ENCODE measurements at regions not wholly inside any gene's neighbourhood (a gene's known extent, or its start where the extent isn't known, plus 50 kb on each side); places are given as distances from the start of the nearest gene placed in this dataset.
"Not testable (repeated sequence)": the region's sequence is repeated elsewhere in the genome, so short reads cannot be mapped to it uniquely, and the experiment has no call there.

DNA sequence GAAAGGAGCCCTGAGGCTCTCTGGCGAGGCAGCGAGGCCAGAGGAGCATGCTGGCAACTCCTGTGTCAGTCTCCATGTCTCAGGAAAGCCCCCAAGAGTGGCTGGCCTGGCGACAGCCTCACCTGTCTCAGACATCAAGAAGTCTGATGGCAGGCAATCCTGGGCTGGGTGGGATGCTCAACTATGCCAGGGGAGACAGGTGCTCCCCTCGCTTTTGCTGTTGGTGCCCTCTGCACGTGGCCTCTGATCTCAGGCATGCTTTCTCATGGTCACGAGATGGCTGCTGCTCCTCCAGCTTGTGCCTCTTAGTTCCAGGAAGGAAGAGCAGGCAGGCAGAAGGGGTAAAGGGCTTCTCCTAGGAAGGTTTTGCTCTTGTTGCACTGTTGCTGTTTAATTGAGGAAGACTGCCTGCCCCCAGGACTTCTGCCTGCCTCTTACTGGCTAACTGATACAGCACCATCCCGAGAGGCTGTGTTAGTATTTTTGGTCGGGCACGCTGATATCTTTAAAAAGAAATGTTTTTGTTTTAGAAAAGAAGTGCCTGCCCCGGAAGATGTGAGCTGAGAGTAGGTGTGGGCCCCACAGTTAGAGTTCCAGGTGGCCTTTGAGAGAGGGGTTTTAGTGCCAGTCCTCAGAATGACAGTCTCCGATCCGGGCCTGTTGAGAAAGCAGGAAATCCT lies 344.8 kb upstream of the HS6ST1 start:
- no peak for DNase-seq
- Histone ChIP-seq H3K36me3 (ENCODE audit: control insufficient read depth, insufficient read depth, low read length) (no peaks in the 10 kb centered on the region), H3K9me3 (ENCODE audit: control insufficient read depth, low read length) (no peaks in the 10 kb centered on the region), H3K4me1 (ENCODE audit: control insufficient read depth, insufficient read depth, low read length, poor library complexity, severe bottlenecking) (no peaks in the 10 kb centered on the region), H3K27ac (ENCODE audit: insufficient read depth, low read length, poor library complexity, severe bottlenecking) (no peak overlapping the region), H3K27me3 (replicated peaks; ENCODE audit: control insufficient read depth, insufficient read depth, low read length, poor library complexity, severe bottlenecking) (no peaks in the 10 kb centered on the region), H3K4me3 (ENCODE audit: insufficient read depth, low read depth, low read length, poor library complexity, severe bottlenecking) (no peak overlapping the region)

DNA sequence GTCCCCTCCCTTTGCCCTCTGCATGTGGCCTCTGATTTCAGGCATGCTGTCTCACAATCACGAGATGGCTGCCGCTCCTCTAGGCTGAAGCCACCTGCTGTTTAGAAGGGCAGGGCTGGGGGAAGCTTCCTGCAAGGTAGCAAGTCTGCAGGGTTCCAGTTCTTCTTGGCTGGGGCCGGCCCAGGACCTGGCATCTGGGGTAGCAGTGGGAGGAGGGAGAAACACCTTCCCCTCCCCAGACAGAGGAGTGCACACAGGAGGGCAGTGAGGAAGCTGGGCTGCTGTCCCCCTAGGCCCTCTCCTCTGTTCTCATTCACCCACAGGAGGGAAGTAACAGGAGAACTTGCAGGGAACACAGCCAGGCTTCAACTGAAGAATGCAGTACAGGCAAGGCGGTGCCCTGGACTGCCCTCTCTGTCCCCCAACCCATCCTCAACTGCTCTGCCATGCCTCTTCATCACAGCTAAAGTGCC lies 345.9 kb upstream of the HS6ST1 start:
- Histone ChIP-seq H3K4me1 (ENCODE audit: control insufficient read depth, insufficient read depth, low read length, poor library complexity, severe bottlenecking) (no peaks in the 10 kb centered on the region), H3K4me3 (ENCODE audit: insufficient read depth, low read depth, low read length, poor library complexity, severe bottlenecking) (no peak overlapping the region), H3K36me3 (ENCODE audit: control insufficient read depth, insufficient read depth, low read length) (no peaks in the 10 kb centered on the region), H3K27ac (ENCODE audit: insufficient read depth, low read length, poor library complexity, severe bottlenecking) (no peak overlapping the region), H3K27me3 (replicated peaks; ENCODE audit: control insufficient read depth, insufficient read depth, low read length, poor library complexity, severe bottlenecking) (no peaks in the 10 kb centered on the region), H3K9me3 (ENCODE audit: control insufficient read depth, low read length) (no peaks in the 10 kb centered on the region)
- DNase-seq = no peak

DNA sequence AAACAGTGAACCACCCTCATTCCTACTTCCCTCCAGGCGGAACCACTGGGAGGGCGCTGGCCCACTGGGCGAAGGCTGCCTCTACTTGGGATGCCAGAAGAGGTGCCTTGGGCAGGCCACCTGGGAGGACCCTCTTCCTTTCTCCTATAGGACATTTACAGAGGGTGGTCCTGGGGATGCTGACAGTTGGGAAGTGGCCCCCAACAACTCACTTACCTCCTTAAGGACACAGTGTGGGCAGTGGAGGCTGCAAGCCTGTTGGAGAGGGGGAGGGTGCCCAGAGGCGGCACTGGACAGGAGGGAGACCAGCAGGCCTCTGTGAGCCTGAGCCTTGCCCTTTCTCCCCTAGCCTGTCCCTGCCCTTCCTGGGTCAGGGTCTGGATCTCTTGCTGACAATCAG lies 346.4 kb upstream of the HS6ST1 start:
- H3K27me3 ChIP-seq (replicated peaks; ENCODE audit: control insufficient read depth, insufficient read depth, low read length, poor library complexity, severe bottlenecking) = no peaks in the 10 kb centered on the region

DNA sequence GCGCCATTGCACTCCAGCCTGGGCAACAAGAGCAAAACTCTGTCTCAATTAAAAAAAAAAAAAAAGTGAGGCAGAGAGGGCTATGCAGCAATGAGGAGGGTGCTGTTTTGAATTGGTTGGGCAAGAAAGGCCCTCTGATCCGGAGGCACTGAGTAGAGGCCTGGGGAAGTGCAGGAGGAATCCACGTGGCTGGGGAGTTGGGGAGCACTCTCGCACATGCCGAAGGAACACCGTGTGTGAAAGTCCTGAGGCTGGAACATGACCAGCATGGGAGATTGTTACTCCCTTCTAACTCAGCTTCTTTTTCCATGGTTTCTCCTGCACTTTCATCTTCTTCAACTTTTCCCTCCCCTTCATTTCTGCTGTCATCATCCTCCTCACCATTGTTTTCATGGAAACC lies 347.9 kb upstream of the HS6ST1 start:
- Histone ChIP-seq H3K27ac (ENCODE audit: insufficient read depth, low read length, poor library complexity, severe bottlenecking) (no peak overlapping the region), H3K36me3 (ENCODE audit: control insufficient read depth, insufficient read depth, low read length) (no peaks in the 10 kb centered on the region), H3K9me3 (ENCODE audit: control insufficient read depth, low read length) (no peaks in the 10 kb centered on the region), H3K4me3 (ENCODE audit: insufficient read depth, low read depth, low read length, poor library complexity, severe bottlenecking) (no peak overlapping the region), H3K4me1 (ENCODE audit: control insufficient read depth, insufficient read depth, low read length, poor library complexity, severe bottlenecking) (no peaks in the 10 kb centered on the region), H3K27me3 (replicated peaks; ENCODE audit: control insufficient read depth, insufficient read depth, low read length, poor library complexity, severe bottlenecking) (no peaks in the 10 kb centered on the region)
- no peak for DNase-seq

More for the DNA sequence above, 346.4 kb upstream of the HS6ST1 start:
- no peaks in the 10 kb centered on the region for H3K36me3 ChIP-seq (ENCODE audit: control insufficient read depth, insufficient read depth, low read length)
- no peak overlapping the region for H3K27ac ChIP-seq (ENCODE audit: insufficient read depth, low read length, poor library complexity, severe bottlenecking)
- no peak for DNase-seq
- no peak overlapping the region for H3K4me3 ChIP-seq (ENCODE audit: insufficient read depth, low read depth, low read length, poor library complexity, severe bottlenecking)
- H3K9me3 ChIP-seq (ENCODE audit: control insufficient read depth, low read length) = no peaks in the 10 kb centered on the region
- no peaks in the 10 kb centered on the region for H3K4me1 ChIP-seq (ENCODE audit: control insufficient read depth, insufficient read depth, low read length, poor library complexity, severe bottlenecking)

DNA sequence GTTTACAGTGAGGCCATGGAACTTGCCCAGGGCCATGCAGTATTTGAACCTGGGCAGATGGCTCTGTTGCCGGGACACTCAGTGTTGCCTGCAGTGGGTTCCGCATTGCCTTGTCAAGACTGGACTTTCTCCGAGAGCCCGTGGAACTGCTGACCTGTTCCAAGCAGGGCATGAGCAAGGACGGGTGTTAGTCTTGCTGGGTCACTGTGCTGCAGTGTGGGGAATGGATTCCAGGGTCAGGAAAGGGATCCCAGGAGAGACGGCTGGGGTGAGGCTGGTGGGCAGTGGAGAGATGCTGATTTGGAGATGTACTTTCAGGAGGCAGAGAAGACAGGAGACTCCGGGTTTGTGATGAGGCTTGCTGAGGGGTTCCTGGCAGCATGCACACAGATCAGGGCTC lies 348.7 kb upstream of the HS6ST1 start:
- no peaks in the 10 kb centered on the region for H3K4me1 ChIP-seq (ENCODE audit: control insufficient read depth, insufficient read depth, low read length, poor library complexity, severe bottlenecking)
- no peak overlapping the region for H3K27ac ChIP-seq (ENCODE audit: insufficient read depth, low read length, poor library complexity, severe bottlenecking)
- no peak for DNase-seq
- H3K9me3 ChIP-seq (ENCODE audit: control insufficient read depth, low read length) = no peaks in the 10 kb centered on the region
- no peak overlapping the region for H3K4me3 ChIP-seq (ENCODE audit: insufficient read depth, low read depth, low read length, poor library complexity, severe bottlenecking)
- no peaks in the 10 kb centered on the region for H3K27me3 ChIP-seq (replicated peaks; ENCODE audit: control insufficient read depth, insufficient read depth, low read length, poor library complexity, severe bottlenecking)
- H3K36me3 ChIP-seq (ENCODE audit: control insufficient read depth, insufficient read depth, low read length) = no peaks in the 10 kb centered on the region

DNA sequence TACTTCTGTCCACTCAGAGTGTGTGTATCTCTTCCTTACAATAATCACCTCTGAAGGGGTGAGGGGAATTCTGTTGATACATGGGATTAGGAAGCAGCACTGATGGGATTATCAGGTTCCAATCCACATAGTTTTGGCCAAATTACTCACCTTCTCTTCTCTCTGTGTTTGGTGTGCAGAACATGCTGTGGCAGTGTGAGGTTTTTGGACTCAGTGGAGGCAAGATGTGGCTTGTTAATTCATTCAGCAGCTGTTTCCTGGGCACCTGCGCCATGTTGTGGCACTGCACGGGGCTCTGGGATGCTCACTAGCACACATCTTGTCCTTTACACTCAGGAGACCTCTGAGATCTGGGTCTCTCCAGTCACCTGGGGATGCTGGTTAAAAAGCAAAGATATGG lies 350.3 kb upstream of the HS6ST1 start:
- Histone ChIP-seq H3K27me3 (replicated peaks; ENCODE audit: control insufficient read depth, insufficient read depth, low read length, poor library complexity, severe bottlenecking) (no peaks in the 10 kb centered on the region), H3K36me3 (ENCODE audit: control insufficient read depth, insufficient read depth, low read length) (no peaks in the 10 kb centered on the region), H3K4me3 (ENCODE audit: insufficient read depth, low read depth, low read length, poor library complexity, severe bottlenecking) (no peak overlapping the region), H3K27ac (ENCODE audit: insufficient read depth, low read length, poor library complexity, severe bottlenecking) (no peak overlapping the region), H3K9me3 (ENCODE audit: control insufficient read depth, low read length) (no peaks in the 10 kb centered on the region), H3K4me1 (ENCODE audit: control insufficient read depth, insufficient read depth, low read length, poor library complexity, severe bottlenecking) (no peaks in the 10 kb centered on the region)
- no peak for DNase-seq

DNA sequence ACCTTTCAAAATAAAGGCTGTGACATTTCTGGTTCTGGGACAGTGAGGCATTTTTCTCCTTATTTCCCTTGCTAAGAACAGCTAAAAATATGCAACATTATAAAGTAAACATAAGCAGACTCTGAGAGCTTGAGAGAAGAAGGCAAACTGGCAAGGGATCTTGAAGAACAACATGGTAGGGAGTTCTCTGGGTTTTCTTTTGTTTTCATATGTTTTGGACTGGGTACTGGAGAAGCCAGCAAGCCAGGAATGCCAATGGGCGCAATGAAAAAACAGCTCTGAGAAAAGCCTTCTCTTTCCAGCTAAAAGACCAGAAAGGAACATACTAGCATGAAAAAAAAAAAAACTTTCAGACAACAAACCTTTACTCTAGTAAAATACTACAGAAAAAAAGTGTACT lies 351.4 kb upstream of the HS6ST1 start:
- no peaks in the 10 kb centered on the region for H3K27me3 ChIP-seq (replicated peaks; ENCODE audit: control insufficient read depth, insufficient read depth, low read length, poor library complexity, severe bottlenecking)
- H3K4me1 ChIP-seq (ENCODE audit: control insufficient read depth, insufficient read depth, low read length, poor library complexity, severe bottlenecking) = no peaks in the 10 kb centered on the region
- no peak overlapping the region for H3K27ac ChIP-seq (ENCODE audit: insufficient read depth, low read length, poor library complexity, severe bottlenecking)
- no peaks in the 10 kb centered on the region for H3K9me3 ChIP-seq (ENCODE audit: control insufficient read depth, low read length)
- no peak for DNase-seq
- no peaks in the 10 kb centered on the region for H3K36me3 ChIP-seq (ENCODE audit: control insufficient read depth, insufficient read depth, low read length)
- H3K4me3 ChIP-seq (ENCODE audit: insufficient read depth, low read depth, low read length, poor library complexity, severe bottlenecking) = no peak overlapping the region

DNA sequence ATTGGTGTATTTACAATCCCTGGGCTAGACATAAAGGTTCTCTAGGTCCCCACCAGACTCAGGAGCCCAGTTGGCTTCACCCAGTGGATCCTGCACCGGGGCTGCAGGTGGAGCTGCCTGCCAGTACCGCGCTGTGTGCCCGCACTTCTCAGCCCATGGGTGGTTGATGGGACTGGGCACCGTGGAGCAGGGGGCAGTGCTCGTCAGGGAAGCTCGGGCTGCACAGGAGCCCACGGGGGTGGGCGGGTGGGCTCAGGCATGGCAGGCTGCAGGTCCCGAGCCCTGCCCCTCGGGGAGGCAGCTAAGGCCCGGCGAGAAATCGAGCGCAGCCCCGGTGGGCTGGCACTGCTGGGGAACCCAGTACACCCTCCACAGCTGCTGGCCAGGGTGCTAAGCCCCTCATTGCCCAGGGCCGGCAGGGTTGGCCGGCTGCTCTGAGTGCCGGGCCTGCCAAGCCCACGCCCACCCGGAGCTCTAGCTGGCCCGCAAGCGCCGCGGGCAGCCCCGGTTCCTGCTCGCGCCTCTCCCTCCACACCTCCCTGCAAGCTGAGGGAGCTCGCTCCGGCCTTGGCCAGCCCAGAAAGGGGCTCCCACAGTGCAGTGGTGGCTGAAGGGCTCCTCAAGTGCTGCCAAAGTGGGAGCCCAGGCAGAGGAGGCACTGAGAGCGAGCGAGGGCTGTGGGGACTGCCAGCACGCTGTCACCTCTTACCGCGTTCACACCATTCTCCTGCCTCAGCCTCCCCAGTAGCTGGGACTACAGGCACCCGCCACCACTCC lies 353.5 kb upstream of the HS6ST1 start:
- not testable (repeated sequence) for DNase-seq; H3K4me1 ChIP-seq (ENCODE audit: control insufficient read depth, insufficient read depth, low read length, poor library complexity, severe bottlenecking); H3K4me3 ChIP-seq (ENCODE audit: insufficient read depth, low read depth, low read length, poor library complexity, severe bottlenecking); H3K36me3 ChIP-seq (ENCODE audit: control insufficient read depth, insufficient read depth, low read length); H3K27me3 ChIP-seq (replicated peaks; ENCODE audit: control insufficient read depth, insufficient read depth, low read length, poor library complexity, severe bottlenecking); H3K9me3 ChIP-seq (ENCODE audit: control insufficient read depth, low read length); H3K27ac ChIP-seq (ENCODE audit: insufficient read depth, low read length, poor library complexity, severe bottlenecking)

DNA sequence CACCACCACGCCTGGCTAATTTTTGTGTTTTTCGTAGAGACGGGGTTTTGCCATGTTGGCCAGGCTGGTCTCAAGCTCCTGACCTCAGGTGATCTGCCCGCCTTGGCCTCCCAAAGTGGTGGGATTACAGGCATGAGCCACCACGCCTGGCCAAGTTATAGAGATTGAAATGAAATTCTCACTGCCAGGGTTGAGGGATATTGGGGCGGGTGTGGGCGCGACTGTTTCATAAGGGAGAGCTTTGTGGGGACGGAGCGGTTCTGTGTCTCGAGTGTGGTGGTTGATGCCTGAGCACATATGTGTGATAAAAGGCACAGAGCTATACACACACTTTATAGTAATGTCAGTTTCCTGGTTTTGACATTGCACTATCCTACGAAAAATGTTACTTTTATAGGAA lies 361.0 kb upstream of the HS6ST1 start:
- H3K36me3 ChIP-seq (ENCODE audit: control insufficient read depth, insufficient read depth, low read length); H3K27me3 ChIP-seq (replicated peaks; ENCODE audit: control insufficient read depth, insufficient read depth, low read length, poor library complexity, severe bottlenecking); H3K9me3 ChIP-seq (ENCODE audit: control insufficient read depth, low read length); H3K27ac ChIP-seq (ENCODE audit: insufficient read depth, low read length, poor library complexity, severe bottlenecking); DNase-seq; H3K4me1 ChIP-seq (ENCODE audit: control insufficient read depth, insufficient read depth, low read length, poor library complexity, severe bottlenecking); H3K4me3 ChIP-seq (ENCODE audit: insufficient read depth, low read depth, low read length, poor library complexity, severe bottlenecking): not testable (repeated sequence)

DNA sequence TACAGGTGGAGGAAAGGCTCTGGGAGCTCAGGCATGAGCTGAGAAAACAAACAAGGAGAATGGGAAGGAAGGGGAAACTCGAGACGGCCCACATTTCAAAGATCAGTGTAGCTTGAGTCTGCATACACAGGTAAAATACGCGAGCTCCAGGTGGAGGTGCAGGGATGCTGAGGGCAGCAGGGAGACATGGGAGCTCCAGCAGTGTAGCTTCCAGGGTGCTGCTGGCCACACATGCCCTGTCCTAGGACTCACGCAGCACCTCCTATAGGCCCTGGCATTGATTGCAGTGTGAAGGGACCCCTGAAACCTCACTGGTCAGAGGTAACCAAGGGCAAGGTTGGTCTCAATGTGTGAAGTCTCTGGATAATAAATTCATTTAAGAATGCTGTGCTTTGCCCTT lies 362.8 kb upstream of the HS6ST1 start:
- H3K27me3 ChIP-seq (replicated peaks; ENCODE audit: control insufficient read depth, insufficient read depth, low read length, poor library complexity, severe bottlenecking) = no peaks in the 10 kb centered on the region
- H3K9me3 ChIP-seq (ENCODE audit: control insufficient read depth, low read length) = no peaks in the 10 kb centered on the region
- H3K27ac ChIP-seq (ENCODE audit: insufficient read depth, low read length, poor library complexity, severe bottlenecking) = no peak overlapping the region
- no peak for DNase-seq
- H3K4me1 ChIP-seq (ENCODE audit: control insufficient read depth, insufficient read depth, low read length, poor library complexity, severe bottlenecking) = no peaks in the 10 kb centered on the region
- no peak overlapping the region for H3K4me3 ChIP-seq (ENCODE audit: insufficient read depth, low read depth, low read length, poor library complexity, severe bottlenecking)
- H3K36me3 ChIP-seq (ENCODE audit: control insufficient read depth, insufficient read depth, low read length) = no peaks in the 10 kb centered on the region
